Naive B cell (primary cell): ENCODE measurements at regions not wholly inside any gene's neighbourhood (a gene's known extent, or its start where the extent isn't known, plus 50 kb on each side); places are given as distances from the start of the nearest gene placed in this dataset.

Experiments used
- ATAC-seq, 2 donors: fragments of 150-1000 bp; cut with Tn5 transposase; 2 replicates each; pipeline ENCODE4 v1.10.0; 2021; ENCODE audit warnings: low read depth in 2 of 2, mild to moderate bottlenecking in 2 of 2, moderate library complexity in 2 of 2
- DNase-seq: peaks from one replicate; pipeline ENCODE4 v3.0.0; 2022
- H3K27ac Mint-ChIP-seq, 6 donors: one replicate each; pipeline ENCODE4 v1.8.0; 2020 to 2022; ENCODE audit warnings: mild to moderate bottlenecking in 6 of 6, mixed read lengths in 6 of 6, moderate library complexity in 5 of 6, inconsistent platforms in 2 of 6
- H3K27me3 Mint-ChIP-seq, 3 donors: one replicate each; pipeline ENCODE4 v1.8.0; 2021 to 2022; ENCODE audit warnings: mixed read lengths in 3 of 3, mild to moderate bottlenecking in 1 of 3
- H3K36me3 Mint-ChIP-seq, 2 donors: one replicate each; pipeline ENCODE4 v1.8.0; 2020 to 2022; ENCODE audit warnings: mixed read lengths in 2 of 2, inconsistent platforms in 1 of 2, mild to moderate bottlenecking in 1 of 2
- H3K4me1 Mint-ChIP-seq, 3 donors: one replicate each; pipeline ENCODE4 v1.8.0; 2020 to 2022; ENCODE audit warnings: mixed read lengths in 3 of 3, inconsistent platforms in 1 of 3, mild to moderate bottlenecking in 1 of 3, moderate library complexity in 1 of 3
- H3K4me3 Mint-ChIP-seq, 8 donors: one replicate each; pipeline ENCODE4 v1.8.0; 2020 to 2022; ENCODE audit warnings: mild to moderate bottlenecking in 8 of 8, mixed read lengths in 8 of 8, moderate library complexity in 8 of 8, inconsistent platforms in 2 of 8
- H3K9me3 Mint-ChIP-seq, 7 donors: one replicate each; pipeline ENCODE4 v1.8.0; 2020 to 2022; ENCODE audit warnings: mixed read lengths in 7 of 7, mild to moderate bottlenecking in 5 of 7, inconsistent platforms in 2 of 7, moderate library complexity in 1 of 7

DNA sequence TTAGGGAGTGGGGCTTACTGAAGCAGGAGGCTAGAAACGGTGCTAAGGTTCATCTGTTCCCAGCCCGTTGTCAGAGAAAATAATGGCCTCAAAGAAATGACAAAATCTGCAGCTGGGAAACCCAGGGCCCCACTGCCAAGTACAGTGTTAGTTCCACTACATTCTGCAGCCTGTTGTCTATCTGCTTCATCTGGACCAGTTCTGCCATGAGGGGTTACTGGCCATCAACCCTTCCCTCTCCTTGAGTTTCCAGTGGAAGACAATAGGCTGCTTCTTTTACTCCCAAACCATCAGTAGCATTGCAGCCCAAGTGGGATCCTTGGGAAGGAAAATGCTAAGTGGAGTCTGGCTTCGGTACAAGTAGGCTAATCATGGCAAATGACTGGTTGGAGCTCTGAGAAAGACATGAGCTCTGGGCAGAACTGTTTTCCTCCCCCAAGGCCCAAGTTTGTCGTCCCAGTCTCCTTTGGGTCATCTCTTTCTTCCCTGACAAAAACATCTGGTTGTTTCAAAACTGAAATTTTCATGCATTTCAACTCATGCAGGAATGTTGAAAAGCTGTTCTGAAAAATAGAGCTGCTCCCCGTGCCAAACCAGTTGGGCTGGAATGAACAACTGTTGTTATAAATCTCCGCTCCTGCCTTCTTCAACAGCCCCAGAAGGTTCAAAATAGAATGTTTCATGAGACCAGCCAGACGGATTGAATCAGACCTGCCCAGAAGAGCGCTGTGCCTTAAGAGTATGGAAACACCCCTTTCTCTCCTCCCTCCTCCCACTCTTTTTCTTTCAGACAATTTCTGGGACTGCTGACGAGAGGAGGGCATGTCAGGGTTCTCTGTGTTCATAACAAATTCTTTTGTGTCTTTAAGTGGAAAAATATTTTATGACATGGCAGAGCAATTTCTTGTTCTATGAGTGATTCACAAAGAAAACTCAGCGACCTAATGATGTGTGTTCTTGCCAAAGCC is 116.6 kb downstream of the RAB18 start:
- no peak for ATAC-seq
- Mint-ChIP-seq H3K4me1 (no peaks in the 10 kb centered on the region), H3K27me3 (peaks cover 4 to 26% (median 19%) of the 10 kb centered on the region in 3 donors), H3K4me3 (no peak overlapping the region), H3K36me3 (no peaks in the 10 kb centered on the region), H3K27ac (peak overlapping the region in 1 of 6 donors; percentile 6), H3K9me3 (no peaks in the 10 kb centered on the region)
- DNase-seq = no peak

DNA sequence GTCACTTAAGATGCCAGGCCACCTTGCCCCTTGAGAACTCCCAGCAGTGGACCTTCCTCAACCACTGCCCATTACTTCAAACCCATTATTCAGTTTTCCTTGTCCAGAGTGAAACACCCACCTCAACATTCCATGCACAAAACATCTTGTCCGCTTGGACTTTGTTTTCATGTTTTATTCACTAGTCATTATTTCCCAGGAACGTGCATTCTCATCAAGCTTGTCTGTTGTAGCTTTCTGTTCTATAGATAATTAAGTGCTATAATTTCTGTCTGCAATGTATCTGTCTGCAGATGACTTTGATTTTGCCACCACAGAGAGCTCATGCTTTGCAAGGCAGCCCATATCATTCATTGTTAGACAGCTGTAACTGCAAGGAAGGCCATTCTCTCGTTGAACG is 117.4 kb downstream of the RAB18 start:
- DNase-seq (no peak), ATAC-seq (no peak)
- Mint-ChIP-seq H3K9me3 (no peaks in the 10 kb centered on the region), H3K36me3 (no peaks in the 10 kb centered on the region), H3K4me3 (no peak overlapping the region), H3K4me1 (no peaks in the 10 kb centered on the region), H3K27me3 (peaks cover 4 to 31% (median 20%) of the 10 kb centered on the region in 3 donors), H3K27ac (no peak overlapping the region)

DNA sequence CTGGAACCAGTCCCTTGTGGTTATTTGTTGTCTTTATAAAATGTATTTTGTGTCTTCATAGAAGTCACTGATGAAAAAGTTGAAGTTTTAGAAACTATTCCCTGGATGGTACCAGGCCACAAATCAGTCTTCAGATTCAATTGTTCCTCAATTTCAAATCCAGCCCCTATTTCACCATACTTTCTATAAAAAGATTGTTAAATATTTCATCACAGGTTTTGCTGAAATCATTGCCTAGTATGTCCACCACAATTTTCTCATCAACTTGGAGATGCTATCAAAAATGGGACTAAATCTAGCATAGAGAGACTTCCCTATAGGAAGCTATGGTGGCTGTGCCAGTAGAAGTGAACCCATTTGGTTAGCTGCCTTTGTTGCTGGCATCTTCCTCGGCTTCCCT is 118.5 kb downstream of the RAB18 start:
- Mint-ChIP-seq H3K9me3 (no peaks in the 10 kb centered on the region), H3K4me3 (no peak overlapping the region), H3K27me3 (peaks cover 7 to 38% (median 20%) of the 10 kb centered on the region in 3 donors), H3K36me3 (no peaks in the 10 kb centered on the region), H3K27ac (no peak overlapping the region), H3K4me1 (no peaks in the 10 kb centered on the region)
- ATAC-seq (no peak), DNase-seq (no peak)
